HG03095 (cell line): ENCODE measurements at regions not wholly inside any gene's neighbourhood (a gene's known extent, or its start where the extent isn't known, plus 50 kb on each side); places are given as distances from the start of the nearest gene placed in this dataset.

ENCODE experiments used
- ATAC-seq: cut with Tn5 transposase; IDR thresholded peaks from one replicate; pipeline ENCODE4 v1.9.1; 2021; ENCODE audit warnings: moderate library complexity; ENCODE audit not compliant: unreplicated experiment

- ATAC-seq = no peak
These were observed 74.3 kb upstream of the TENT5A start for GRCh38 chr6:81826784-81827183.

GRCh38 chr6:81822568-81822967 is 70.1 kb upstream of the TENT5A start:
- ATAC-seq = no peak

GRCh38 chr6:81821449-81821848 is 69.0 kb upstream of the TENT5A start:
- ATAC-seq = no peak

- ATAC-seq = no peak
These were observed 68.5 kb upstream of the TENT5A start for GRCh38 chr6:81820980-81821379.

GRCh38 chr6:81820422-81820821 is 67.9 kb upstream of the TENT5A start:
- ATAC-seq = no peak

- no peak for ATAC-seq
These were observed 67.3 kb upstream of the TENT5A start for GRCh38 chr6:81819767-81820166.

GRCh38 chr6:81818901-81819361 is 66.5 kb upstream of the TENT5A start:
- ATAC-seq = no peak

GRCh38 chr6:81816380-81816779 is 63.9 kb upstream of the TENT5A start:
- ATAC-seq = no peak

- no peak for ATAC-seq
These were observed 62.0 kb upstream of the TENT5A start for GRCh38 chr6:81814370-81815076.

GRCh38 chr6:81813305-81813704 is 60.8 kb upstream of the TENT5A start:
- no peak for ATAC-seq

- ATAC-seq = no peak
These were observed 59.9 kb upstream of the TENT5A start for GRCh38 chr6:81812401-81812800.

GRCh38 chr6:81808851-81809570 is 56.5 kb upstream of the TENT5A start:
- no peak for ATAC-seq

GRCh38 chr6:81806793-81807565 is 54.5 kb upstream of the TENT5A start:
- no peak for ATAC-seq

- no peak for ATAC-seq
These were observed 49.9 kb upstream of the TENT5A start for GRCh38 chr6:81802356-81802755.
